H9 (cell line): ENCODE measurements at regions not wholly inside any gene's neighbourhood (a gene's known extent, or its start where the extent isn't known, plus 50 kb on each side); places are given as distances from the start of the nearest gene placed in this dataset.
A peak's percentile ranks its signal among the peaks of the same experiment; 100 is the strongest.

Source experiments
- DNase-seq: peaks from one replicate; pipeline ENCODE4 v3.0.0-alpha.2; 2017
- H2AFZ ChIP-seq: one replicate; pipeline ENCODE4 v1.6.1; 2013; ENCODE audit warnings: mild to moderate bottlenecking, low read length, control low read depth, moderate library complexity
- H2AK5ac ChIP-seq: 2 replicates; pipeline ENCODE4 v1.6.1; 2013; ENCODE audit warnings: low read length, control low read depth, mixed read lengths; ENCODE audit not compliant: insufficient read length
- H2BK120ac ChIP-seq: one replicate; pipeline ENCODE4 v1.6.1; 2013; ENCODE audit warnings: low read depth, mild to moderate bottlenecking, low read length, control low read depth, inconsistent platforms; ENCODE audit not compliant: poor library complexity, severe bottlenecking
- H2BK12ac ChIP-seq: 2 replicates; pipeline ENCODE4 v1.6.1; 2013; ENCODE audit warnings: low read length, control low read depth, mixed read lengths, low read depth; ENCODE audit not compliant: insufficient read length
- H2BK15ac ChIP-seq: 2 replicates; pipeline ENCODE4 v1.6.1; 2013; ENCODE audit warnings: low read depth, low read length, control low read depth
- H2BK20ac ChIP-seq: one replicate; pipeline ENCODE4 v1.6.1; 2013; ENCODE audit warnings: low read depth, mild to moderate bottlenecking, low read length, control low read depth, inconsistent platforms; ENCODE audit not compliant: poor library complexity, severe bottlenecking
- H2BK5ac ChIP-seq: 2 replicates; pipeline ENCODE4 v1.6.1; 2013; ENCODE audit warnings: low read length, control low read depth, mixed read lengths; ENCODE audit not compliant: insufficient read length
- H3K14ac ChIP-seq: 2 replicates; pipeline ENCODE4 v1.6.1; 2013; ENCODE audit warnings: low read length, control low read depth; ENCODE audit not compliant: insufficient read depth
- H3K18ac ChIP-seq: 2 replicates; pipeline ENCODE4 v1.6.1; 2013; ENCODE audit warnings: low read depth, mild to moderate bottlenecking, mixed read lengths, low read length, control low read depth; ENCODE audit not compliant: insufficient read length
- H3K23ac ChIP-seq: 2 replicates; pipeline ENCODE4 v1.6.1; 2013; ENCODE audit warnings: low read length, control low read depth, mixed read lengths, low read depth; ENCODE audit not compliant: insufficient read length
- H3K23me2 ChIP-seq: 2 replicates; pipeline ENCODE4 v1.6.1; 2013; ENCODE audit warnings: low read depth, mild to moderate bottlenecking, mixed read lengths, low read length, control low read depth; ENCODE audit not compliant: insufficient read length, poor library complexity, severe bottlenecking
- H3K27ac ChIP-seq: 2 replicates; pipeline ENCODE4 v1.5.1; 2013; ENCODE audit warnings: low read length, control low read depth, mixed read lengths, low read depth; ENCODE audit not compliant: insufficient read length
- H3K27me3 ChIP-seq: 2 replicates; pipeline ENCODE4 v1.6.1; 2013; ENCODE audit warnings: low read length, control low read depth, inconsistent platforms; ENCODE audit not compliant: insufficient read depth
- H3K4ac ChIP-seq: 2 replicates; pipeline ENCODE4 v1.6.1; 2013; ENCODE audit warnings: low read depth, mild to moderate bottlenecking, control low read depth, inconsistent platforms, low read length, moderate library complexity
- H3K4me1 ChIP-seq: 2 replicates; pipeline ENCODE4 v1.6.1; 2013; ENCODE audit warnings: low read length, control low read depth, inconsistent platforms; ENCODE audit not compliant: insufficient read depth
- H3K4me2 ChIP-seq: 2 replicates; pipeline ENCODE4 v1.6.1; 2013; ENCODE audit warnings: low read length, control low read depth, mixed read lengths; ENCODE audit not compliant: insufficient read length, insufficient read depth
- H3K56ac ChIP-seq: 2 replicates; pipeline ENCODE4 v1.6.1; 2013; ENCODE audit warnings: low read depth, mild to moderate bottlenecking, mixed read lengths, low read length, control low read depth; ENCODE audit not compliant: insufficient read length
- H3K79me1 ChIP-seq: 2 replicates; pipeline ENCODE4 v1.6.1; 2013; ENCODE audit warnings: low read depth, mild to moderate bottlenecking, moderate library complexity, low read length, control low read depth, inconsistent platforms; ENCODE audit not compliant: insufficient read depth, poor library complexity, severe bottlenecking
- H3K79me2 ChIP-seq: 2 replicates; pipeline ENCODE4 v1.6.1; 2013; ENCODE audit warnings: low read length, control low read depth, inconsistent platforms; ENCODE audit not compliant: insufficient read depth
- H3K9ac ChIP-seq: 2 replicates; pipeline ENCODE4 v1.6.1; 2013; ENCODE audit warnings: low read length, control low read depth, mixed read lengths; ENCODE audit not compliant: insufficient read length; ENCODE audit errors: extremely low read depth
- H3K9me3 ChIP-seq: one replicate; pipeline ENCODE4 v1.6.1; 2013; ENCODE audit warnings: low read depth, low read length, inconsistent platforms; ENCODE audit not compliant: control insufficient read depth
- H3T11ph ChIP-seq: one replicate; pipeline ENCODE4 v1.6.1; 2013; ENCODE audit warnings: mild to moderate bottlenecking, low read length, control low read depth, inconsistent platforms
- H4K20me1 ChIP-seq: one replicate; pipeline ENCODE4 v1.6.1; 2013; ENCODE audit not compliant: control insufficient read depth, insufficient read length, insufficient read depth
- H4K5ac ChIP-seq: 2 replicates; pipeline ENCODE4 v1.6.1; 2013; ENCODE audit warnings: low read depth, mild to moderate bottlenecking, mixed read lengths, low read length, control low read depth; ENCODE audit not compliant: insufficient read length
- H4K8ac ChIP-seq: replicated peaks from 2 replicates; pipeline ENCODE4 v1.6.1; 2013; ENCODE audit warnings: low read length, control low read depth, mixed read lengths, low read depth; ENCODE audit not compliant: insufficient read length
- H4K91ac ChIP-seq: 2 replicates; pipeline ENCODE4 v1.6.1; 2013; ENCODE audit warnings: low read depth, mild to moderate bottlenecking, moderate library complexity, mixed read lengths, low read length, control low read depth; ENCODE audit not compliant: insufficient read length
- H3K27ac Mint-ChIP-seq, 3 experiments: 2 replicates in 2 of 3; 3 replicates in 1 of 3; pipeline ENCODE4 v1.8.0; 2020 to 2021; ENCODE audit warnings: mixed read lengths in 3 of 3, mild to moderate bottlenecking in 1 of 3, moderate library complexity in 1 of 3
- H3K27me3 Mint-ChIP-seq: 2 replicates; pipeline ENCODE4 v1.8.0; 2021; ENCODE audit warnings: low read depth, mild to moderate bottlenecking, moderate library complexity, mixed read lengths
- H3K36me3 Mint-ChIP-seq, 3 experiments: 2 replicates in 2 of 3; 3 replicates in 1 of 3; pipeline ENCODE4 v1.8.0; 2020 to 2021; ENCODE audit warnings: low read depth in 3 of 3, mixed read lengths in 3 of 3; ENCODE audit not compliant: insufficient read depth in 1 of 3
- H3K4me1 Mint-ChIP-seq, 2 experiments: 2 replicates each; pipeline ENCODE4 v1.8.0; 2020; ENCODE audit warnings: mixed read lengths in 2 of 2
- H3K4me3 Mint-ChIP-seq, 2 experiments: 2 replicates in 1 of 2; 3 replicates in 1 of 2; pipeline ENCODE4 v1.8.0; 2020 to 2021; ENCODE audit warnings: mild to moderate bottlenecking in 2 of 2, mixed read lengths in 2 of 2, moderate library complexity in 1 of 2
- H3K9me3 Mint-ChIP-seq, 2 experiments: 2 replicates in 1 of 2; 3 replicates in 1 of 2; pipeline ENCODE4 v1.8.0; 2020; ENCODE audit warnings: mild to moderate bottlenecking in 2 of 2, mixed read lengths in 2 of 2, moderate library complexity in 1 of 2
- whole genome bisulfite sequencing: extraction: QIAGEN DNeasy Blood & Tissue Kit; methylation state at CpG from one replicate; pipeline ENCODE4 v1.1.7; 2013; ENCODE audit warnings: missing lambda C conversion rate, low lambda C conversion rate, mixed read lengths; ENCODE audit not compliant: insufficient read length; ENCODE audit errors: extremely low coverage; 5-methylcytosine and 5-hydroxymethylcytosine counted together
- TF ChIP-seq, protein P1 (sequence below): fragments of 200-600 bp; sonication (generic); conservative IDR thresholded peaks from 3 replicates; pipeline ENCODE4 v1.8.0; 2021; ENCODE audit warnings: antibody characterized with exemption, mild to moderate bottlenecking

DNA sequence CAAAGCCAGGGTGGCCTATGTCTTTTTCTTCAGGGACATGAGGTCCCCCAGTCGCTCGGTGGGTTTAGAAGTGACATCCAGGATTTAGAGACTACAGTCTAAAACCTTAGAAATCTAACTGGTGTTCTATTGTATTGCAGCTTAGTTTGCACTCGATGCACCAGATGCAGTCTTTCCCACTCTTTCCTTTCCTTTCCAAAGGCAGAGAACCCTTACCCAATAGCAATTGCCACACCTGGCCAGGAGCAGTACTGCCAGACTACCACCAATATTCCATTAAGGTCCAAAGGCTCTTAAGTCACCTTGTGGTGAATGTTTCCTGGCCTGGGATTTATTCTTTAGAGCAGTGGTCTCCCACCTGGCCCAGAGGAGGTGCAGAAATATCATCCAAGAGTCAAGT, 1068.8 kb downstream of the FAM133A start:
- Histone ChIP-seq H3K18ac (no peak overlapping the region), H2BK12ac (no peak overlapping the region), H3K4ac (no peak overlapping the region), H4K8ac (no peak overlapping the region), H2BK5ac (no peak overlapping the region), H3K4me1 (peaks cover 8% of the 10 kb centered on the region; the same call in 1 of the 2 replicates), H3K79me2 (peaks cover 20% of the 10 kb centered on the region; the same call in 1 of the 2 replicates), H4K5ac (no peak overlapping the region), H3K79me1 (peaks cover 2% of the 10 kb centered on the region), H2AFZ (no peak overlapping the region), H2AK5ac (no peak overlapping the region), H2BK120ac (no peak overlapping the region), H3T11ph (no peak overlapping the region), H3K9ac (no peak overlapping the region), H3K23me2 (no peaks in the 10 kb centered on the region), H3K56ac (no peak overlapping the region), H3K23ac (no peak overlapping the region), H3K27ac (no peak overlapping the region), H3K4me2 (no peak overlapping the region), H4K91ac (no peak overlapping the region), H4K20me1 (no peaks in the 10 kb centered on the region), H2BK15ac (no peak overlapping the region), H3K27me3 (no peaks in the 10 kb centered on the region), H2BK20ac (no peak overlapping the region), H3K9me3 (no peaks in the 10 kb centered on the region), H3K14ac (no peak overlapping the region)
- Mint-ChIP-seq H3K36me3 (peaks cover 14 to 31% (median 25%) of the 10 kb centered on the region in 3 experiments), H3K4me3 (no peak overlapping the region), H3K4me1 (peaks cover 10 to 50% of the 10 kb centered on the region in 2 experiments), H3K9me3 (peaks cover 0 to 16% of the 10 kb centered on the region in 2 experiments; a peak in 4 of 5 replicates), H3K27me3 (no peaks in the 10 kb centered on the region), H3K27ac (peak overlapping the region in 1 of 3 experiments; percentile 66; a peak in 1 of 7 replicates)
- no peak for DNase-seq
- WGBS, result no CpG with 5 or more reads among the region's 3 CpGs
- TF ChIP-seq, protein P1, sequence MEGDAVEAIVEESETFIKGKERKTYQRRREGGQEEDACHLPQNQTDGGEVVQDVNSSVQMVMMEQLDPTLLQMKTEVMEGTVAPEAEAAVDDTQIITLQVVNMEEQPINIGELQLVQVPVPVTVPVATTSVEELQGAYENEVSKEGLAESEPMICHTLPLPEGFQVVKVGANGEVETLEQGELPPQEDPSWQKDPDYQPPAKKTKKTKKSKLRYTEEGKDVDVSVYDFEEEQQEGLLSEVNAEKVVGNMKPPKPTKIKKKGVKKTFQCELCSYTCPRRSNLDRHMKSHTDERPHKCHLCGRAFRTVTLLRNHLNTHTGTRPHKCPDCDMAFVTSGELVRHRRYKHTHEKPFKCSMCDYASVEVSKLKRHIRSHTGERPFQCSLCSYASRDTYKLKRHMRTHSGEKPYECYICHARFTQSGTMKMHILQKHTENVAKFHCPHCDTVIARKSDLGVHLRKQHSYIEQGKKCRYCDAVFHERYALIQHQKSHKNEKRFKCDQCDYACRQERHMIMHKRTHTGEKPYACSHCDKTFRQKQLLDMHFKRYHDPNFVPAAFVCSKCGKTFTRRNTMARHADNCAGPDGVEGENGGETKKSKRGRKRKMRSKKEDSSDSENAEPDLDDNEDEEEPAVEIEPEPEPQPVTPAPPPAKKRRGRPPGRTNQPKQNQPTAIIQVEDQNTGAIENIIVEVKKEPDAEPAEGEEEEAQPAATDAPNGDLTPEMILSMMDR, result no peak
